ENCODE measurements at regions not wholly inside any gene's neighbourhood (a gene's known extent, or its start where the extent isn't known, plus 50 kb on each side); places are given as distances from the start of the nearest gene placed in this dataset.

GRCh38 chr4:65102419-65102818 is 567.9 kb downstream of the EPHA5 start:
- DNase-seq, result no peak

GRCh38 chr4:65096630-65097029 is 573.7 kb downstream of the EPHA5 start:
- DNase-seq, result no peak

GRCh38 chr4:65089666-65090065 is 580.6 kb downstream of the EPHA5 start:
- DNase-seq, result no peak

GRCh38 chr4:65083076-65083475 is 587.2 kb downstream of the EPHA5 start:
- no peak for DNase-seq

GRCh38 chr4:65071564-65071963 is 598.7 kb downstream of the EPHA5 start:
- DNase-seq, result no peak

GRCh38 chr4:65069177-65069576 is 601.1 kb downstream of the EPHA5 start:
- DNase-seq, result no peak

GRCh38 chr4:65066106-65066505 is 604.2 kb downstream of the EPHA5 start:
- DNase-seq, result no peak

GRCh38 chr4:65063601-65064000 is 606.7 kb downstream of the EPHA5 start:
- DNase-seq, result no peak

GRCh38 chr4:65050786-65051185 is 619.5 kb downstream of the EPHA5 start:
- DNase-seq, result no peak

- no peak for DNase-seq
Measured at GRCh38 chr4:65046192-65047133, 623.8 kb downstream of the EPHA5 start.

- DNase-seq, result no peak
Measured at GRCh38 chr4:65033899-65034298, 624.6 kb upstream of the TECRL start.

- no peak for DNase-seq
Measured at GRCh38 chr4:65028592-65028991, 619.3 kb upstream of the TECRL start.

GRCh38 chr4:65023883-65024670 is 614.8 kb upstream of the TECRL start:
- DNase-seq, result no peak

- no peak for DNase-seq
Measured at GRCh38 chr4:65023081-65023480, 613.8 kb upstream of the TECRL start.

GRCh38 chr4:65021737-65022136 is 612.5 kb upstream of the TECRL start:
- DNase-seq, result no peak

- DNase-seq, result no peak
Measured at GRCh38 chr4:65021149-65021548, 611.9 kb upstream of the TECRL start.

- DNase-seq, result no peak
Measured at GRCh38 chr4:65019775-65020174, 610.5 kb upstream of the TECRL start.

- DNase-seq, result no peak
Measured at GRCh38 chr4:65018313-65018712, 609.1 kb upstream of the TECRL start.

GRCh38 chr4:65014078-65014477 is 604.8 kb upstream of the TECRL start:
- no peak for DNase-seq

GRCh38 chr4:65007841-65008439 is 598.7 kb upstream of the TECRL start:
- no peak for DNase-seq

- DNase-seq, result no peak
Measured at GRCh38 chr4:64975177-64975576, 565.9 kb upstream of the TECRL start.

GRCh38 chr4:64969081-64969480 is 559.8 kb upstream of the TECRL start:
- no peak for DNase-seq

- no peak for DNase-seq
Measured at GRCh38 chr4:64967286-64967685, 558.0 kb upstream of the TECRL start.

GRCh38 chr4:64960516-64960915 is 551.3 kb upstream of the TECRL start:
- no peak for DNase-seq

Measured in CD4-positive, alpha-beta T cell treated with Interleukin-12 subunit alpha and Interleukin-12 subunit beta, for 1 hour (primary cell).